HG02938 (cell line): ENCODE measurements at regions not wholly inside any gene's neighbourhood (a gene's known extent, or its start where the extent isn't known, plus 50 kb on each side); places are given as distances from the start of the nearest gene placed in this dataset.

Source experiments
- ATAC-seq: cut with Tn5 transposase; IDR thresholded peaks from one replicate; pipeline ENCODE4 v1.9.1; 2021; ENCODE audit warnings: mild to moderate bottlenecking, moderate library complexity; ENCODE audit not compliant: unreplicated experiment

GRCh38 chr2:5287558-5288334 lies 404.4 kb upstream of the SOX11 start:
- ATAC-seq = no peak

DNA sequence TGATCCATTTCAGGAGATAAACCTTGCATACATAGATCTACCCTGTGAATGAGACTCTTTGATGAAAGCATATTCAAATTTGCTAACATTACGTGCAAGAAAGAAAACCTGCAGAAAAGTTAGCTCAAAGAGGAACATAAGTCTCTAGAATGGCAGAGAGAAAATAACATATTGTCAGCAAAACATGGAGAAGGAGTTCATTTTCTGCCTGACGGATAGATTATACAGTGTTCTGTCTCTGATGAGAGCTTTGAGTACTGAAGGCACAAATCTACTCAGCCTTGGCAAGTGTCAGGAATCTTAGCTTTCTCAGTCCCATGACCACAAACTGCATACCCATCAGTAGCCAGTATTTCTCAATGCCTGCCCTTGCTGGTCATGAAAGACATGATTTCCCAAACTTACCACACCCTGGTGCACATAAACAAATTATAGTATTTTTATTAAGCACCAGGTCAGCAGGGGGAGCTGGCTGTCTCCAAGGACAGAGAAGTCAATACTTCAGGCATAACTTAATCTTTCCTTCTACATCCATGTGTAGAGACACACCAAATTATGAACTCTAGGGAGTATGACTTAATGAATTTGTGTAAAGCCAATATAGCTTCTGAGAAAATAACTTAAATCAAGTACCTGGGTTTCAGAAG lies 401.2 kb upstream of the SOX11 start:
- no peak for ATAC-seq

DNA sequence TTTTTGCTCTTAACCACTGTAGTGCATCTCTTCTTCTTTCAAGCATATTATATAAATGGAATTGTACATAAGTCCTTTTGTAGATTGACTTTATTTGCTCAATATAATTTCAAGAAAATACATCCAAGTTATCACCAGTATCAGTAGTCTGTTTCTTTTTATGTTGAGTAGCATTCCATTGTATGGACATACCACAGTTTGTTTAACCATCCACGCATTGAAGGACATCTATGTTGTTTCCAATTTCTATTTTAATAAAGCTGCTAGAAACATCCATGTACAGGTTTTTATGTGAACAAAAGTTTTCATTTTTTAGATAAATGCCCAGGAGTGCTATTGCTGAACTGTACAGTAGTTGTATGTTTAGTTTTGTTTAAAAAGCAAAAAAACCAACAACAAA lies 387.5 kb upstream of the SOX11 start:
- ATAC-seq = no peak

- ATAC-seq = no peak
Observed at GRCh38 chr2:5315041-5315440, 377.1 kb upstream of the SOX11 start.

DNA sequence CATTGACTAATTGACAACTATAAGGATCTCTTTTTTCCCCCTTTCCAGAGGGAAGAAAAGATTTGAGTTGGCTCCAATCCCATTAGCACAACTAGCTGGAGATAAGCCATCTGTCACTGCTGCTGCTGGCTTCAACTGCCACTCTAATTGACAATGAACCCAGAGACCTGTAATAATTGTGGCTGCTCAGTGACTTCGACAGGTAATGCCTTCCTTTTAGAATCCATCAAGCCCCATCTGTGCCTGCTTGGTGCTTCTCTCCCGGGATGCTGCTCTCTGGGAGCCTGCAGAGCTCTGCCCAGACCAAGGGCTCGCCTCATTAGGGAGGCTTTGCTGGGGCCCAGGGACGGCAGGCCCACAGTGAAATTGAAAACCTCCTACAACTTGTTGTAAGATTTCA lies 376.7 kb upstream of the SOX11 start:
- no peak for ATAC-seq

DNA sequence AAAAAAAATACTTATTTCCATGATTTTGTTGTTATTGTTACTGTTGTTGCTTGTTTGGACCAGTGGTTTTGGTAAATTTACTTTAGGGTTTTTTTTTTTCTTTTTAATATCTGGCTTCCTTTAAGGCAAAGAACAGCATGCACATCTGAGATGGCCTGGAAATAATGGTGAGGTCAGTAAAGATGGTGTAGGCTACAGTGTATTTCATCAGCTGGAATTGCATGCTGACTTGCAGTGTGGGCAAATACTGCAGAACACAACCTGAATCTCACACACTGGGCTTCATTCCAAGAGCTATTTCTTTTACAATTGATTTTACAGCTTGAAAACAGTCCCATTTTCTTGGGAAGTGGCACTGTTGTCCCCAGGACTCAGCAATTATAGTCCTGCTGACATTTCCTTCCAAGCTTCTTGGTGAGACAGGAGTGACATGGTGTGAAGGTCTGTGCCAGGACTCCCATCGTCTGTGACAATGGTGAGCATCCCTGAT lies 376.1 kb upstream of the SOX11 start:
- ATAC-seq = no peak

DNA sequence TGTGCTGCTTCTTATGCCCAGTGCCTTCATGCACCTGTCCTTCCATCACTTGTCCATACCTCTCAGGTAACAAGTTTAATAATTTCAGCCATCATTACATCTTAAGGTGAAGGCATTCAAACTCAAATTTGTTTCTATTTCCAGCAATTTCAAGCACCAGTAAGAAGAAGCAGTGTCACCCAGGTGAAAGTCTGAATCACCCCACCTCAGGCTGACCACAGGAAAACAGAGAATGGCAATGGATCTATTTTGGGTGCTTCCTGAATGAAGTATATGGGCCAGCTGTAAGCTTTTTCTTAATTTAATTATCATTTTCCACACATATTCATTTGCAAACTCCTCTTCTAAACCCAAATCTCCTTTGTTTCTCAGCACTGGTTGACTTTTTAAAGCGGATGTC lies 372.7 kb upstream of the SOX11 start:
- no peak for ATAC-seq

- no peak for ATAC-seq
Observed at GRCh38 chr2:5322396-5322795, 369.8 kb upstream of the SOX11 start.

GRCh38 chr2:5325523-5325922 lies 366.7 kb upstream of the SOX11 start:
- no peak for ATAC-seq

DNA sequence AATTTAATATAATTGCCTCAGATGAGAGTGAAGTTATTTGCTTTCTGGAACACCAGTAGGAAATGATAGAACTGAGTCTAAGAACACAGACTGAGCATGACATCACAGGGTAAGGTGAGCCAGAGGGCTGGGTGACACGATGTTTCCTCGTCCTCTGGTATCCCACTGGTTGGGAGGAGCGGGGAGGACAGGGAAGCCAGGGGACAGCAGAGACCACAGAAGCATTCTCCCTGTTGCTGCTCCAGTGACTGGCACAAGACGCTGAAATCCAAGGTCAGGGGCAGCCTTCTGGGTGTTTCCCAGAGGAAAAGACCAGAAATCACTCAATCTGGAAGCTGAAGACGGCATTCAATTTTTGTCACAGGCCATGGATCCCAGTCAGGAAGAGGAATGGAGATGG lies 363.4 kb upstream of the SOX11 start:
- no peak for ATAC-seq

DNA sequence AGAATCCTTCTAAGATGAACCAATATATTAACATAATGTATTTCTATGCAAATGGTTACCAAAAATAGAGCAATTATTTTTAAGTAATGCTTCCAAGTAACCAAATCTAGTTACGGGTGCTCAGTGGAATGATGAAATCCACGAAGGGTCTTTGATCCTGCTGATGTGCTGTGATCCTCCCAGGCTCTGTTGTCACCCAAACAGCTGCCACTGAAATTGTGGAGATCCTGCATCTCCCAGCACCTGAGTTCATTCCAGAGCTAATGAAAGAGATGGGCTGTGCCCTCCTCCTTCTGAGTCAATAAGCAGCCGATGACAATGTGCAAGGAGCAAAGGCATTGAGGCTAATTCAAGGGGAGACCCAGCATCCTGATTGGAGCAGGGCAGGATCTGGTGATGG lies 362.4 kb upstream of the SOX11 start:
- ATAC-seq = no peak

DNA sequence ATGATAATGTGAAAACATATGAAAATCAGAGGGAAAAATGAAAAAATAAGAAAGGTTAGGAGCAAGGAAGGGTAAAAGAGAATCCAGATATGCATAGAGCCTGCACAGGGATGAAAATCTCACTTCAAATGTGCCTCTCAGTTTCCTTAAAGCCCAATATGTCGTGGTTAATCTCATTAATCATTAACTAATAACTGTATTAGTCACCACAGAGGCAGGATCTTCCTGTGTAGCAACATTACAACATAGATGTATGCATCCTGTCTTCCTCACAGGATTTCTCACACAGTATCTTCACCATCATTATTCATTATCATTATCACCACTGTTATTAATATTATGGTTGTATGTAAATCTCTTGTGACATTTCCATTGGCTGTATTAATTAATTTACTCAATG lies 361.2 kb upstream of the SOX11 start:
- ATAC-seq = no peak

GRCh38 chr2:5332925-5333324 lies 359.3 kb upstream of the SOX11 start:
- no peak for ATAC-seq

- ATAC-seq = no peak
Observed at GRCh38 chr2:5339473-5339872, 352.7 kb upstream of the SOX11 start.

DNA sequence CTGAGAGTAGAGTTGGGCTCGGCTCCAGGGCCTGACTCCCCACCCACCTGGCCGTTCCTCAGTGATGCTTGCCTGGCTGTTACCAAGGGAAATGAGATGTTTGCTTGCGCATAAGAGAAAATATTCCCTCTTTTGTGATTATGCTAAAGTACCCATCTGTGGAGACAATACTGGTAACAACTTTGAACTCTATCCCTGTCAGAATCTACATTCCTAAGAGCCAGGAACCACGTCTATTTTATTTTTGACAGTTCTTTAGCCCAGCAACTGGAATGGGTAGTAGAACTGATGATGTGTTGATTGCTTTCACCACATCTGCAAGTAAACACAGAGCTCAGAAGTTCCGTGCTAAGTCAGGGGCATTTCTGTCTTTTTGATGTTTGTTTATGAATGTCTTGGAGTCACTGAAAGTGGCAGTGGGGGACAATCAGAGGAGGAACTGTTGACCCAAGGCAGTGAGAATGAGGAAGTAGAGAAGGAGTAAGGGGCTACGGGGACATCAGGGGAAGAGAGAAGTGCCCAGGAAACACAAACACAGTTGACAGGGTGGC lies 348.3 kb upstream of the SOX11 start:
- ATAC-seq = no peak

DNA sequence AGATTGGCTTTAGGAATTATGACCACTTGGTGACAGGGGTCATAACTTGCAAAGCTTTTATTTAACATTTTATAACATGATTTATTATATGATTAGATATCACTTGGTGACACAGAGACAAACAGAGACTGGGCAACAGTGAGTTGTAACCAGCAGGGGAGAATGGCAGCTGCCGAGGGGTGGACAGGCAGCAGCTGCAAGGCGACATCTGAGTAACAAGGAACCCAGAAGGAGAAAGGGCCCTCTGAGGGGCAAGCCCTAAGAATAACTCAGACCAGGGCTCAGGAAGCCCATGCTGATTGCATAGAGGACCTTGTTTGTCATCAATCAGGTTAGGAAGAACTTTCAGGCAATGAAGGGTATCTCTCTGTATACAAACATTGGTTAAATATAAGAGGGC lies 339.9 kb upstream of the SOX11 start:
- no peak for ATAC-seq

DNA sequence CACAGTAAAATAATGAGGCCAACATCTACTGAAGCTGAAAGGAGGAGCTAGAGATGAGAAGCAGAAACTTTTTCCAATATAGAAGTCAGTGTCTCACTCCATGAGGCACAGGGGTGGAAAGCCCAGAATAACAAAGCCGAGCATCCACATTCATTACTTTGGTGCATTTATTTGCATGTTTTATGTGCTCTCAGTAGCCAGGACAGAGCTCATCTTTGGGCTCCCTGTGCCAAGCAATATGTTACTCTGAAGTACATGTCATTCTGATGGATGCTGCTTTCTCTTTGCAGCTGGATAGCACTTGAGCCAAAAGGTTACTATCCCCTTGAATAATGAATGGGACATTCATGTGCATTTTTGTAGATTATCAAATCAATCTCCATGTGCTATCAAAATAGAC lies 338.6 kb upstream of the SOX11 start:
- ATAC-seq = no peak

DNA sequence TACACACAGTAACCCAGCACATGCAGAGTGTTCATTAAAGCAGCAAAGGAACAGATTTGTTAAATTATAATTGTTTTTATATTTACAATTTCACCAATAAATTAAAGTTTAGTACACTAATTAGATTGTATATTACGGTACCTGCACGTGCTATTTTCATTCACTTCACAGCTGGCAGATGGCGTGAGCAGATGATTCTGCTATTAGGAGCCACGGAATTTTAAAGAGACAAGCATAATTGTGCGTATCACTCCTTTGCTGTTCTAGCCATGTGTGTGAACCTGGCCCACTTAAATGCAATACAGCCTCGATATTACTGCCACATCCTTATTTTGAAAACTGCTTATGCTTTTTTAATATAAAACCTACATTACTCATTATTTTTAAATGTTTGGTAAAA lies 332.8 kb upstream of the SOX11 start:
- no peak for ATAC-seq

- no peak for ATAC-seq
Observed at GRCh38 chr2:5360081-5360480, 332.1 kb upstream of the SOX11 start.

DNA sequence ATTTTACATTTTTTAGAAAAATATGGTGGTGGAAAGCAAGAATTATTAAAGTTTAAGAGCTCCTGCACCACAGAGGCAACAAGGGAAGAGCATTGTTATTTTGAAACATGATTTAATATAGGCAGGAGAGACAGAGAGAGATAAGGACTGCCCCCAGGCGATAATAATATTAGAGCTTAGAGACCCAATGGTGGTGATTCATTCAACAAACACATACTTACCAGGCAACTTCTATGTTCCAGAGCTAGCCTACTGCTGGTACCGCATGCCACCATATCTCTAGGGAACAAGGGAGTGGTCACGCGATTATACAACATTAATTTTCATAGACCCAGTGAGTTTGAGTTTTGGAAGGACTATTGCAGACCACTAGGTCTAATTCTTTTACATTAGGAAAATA lies 327.8 kb upstream of the SOX11 start:
- no peak for ATAC-seq

DNA sequence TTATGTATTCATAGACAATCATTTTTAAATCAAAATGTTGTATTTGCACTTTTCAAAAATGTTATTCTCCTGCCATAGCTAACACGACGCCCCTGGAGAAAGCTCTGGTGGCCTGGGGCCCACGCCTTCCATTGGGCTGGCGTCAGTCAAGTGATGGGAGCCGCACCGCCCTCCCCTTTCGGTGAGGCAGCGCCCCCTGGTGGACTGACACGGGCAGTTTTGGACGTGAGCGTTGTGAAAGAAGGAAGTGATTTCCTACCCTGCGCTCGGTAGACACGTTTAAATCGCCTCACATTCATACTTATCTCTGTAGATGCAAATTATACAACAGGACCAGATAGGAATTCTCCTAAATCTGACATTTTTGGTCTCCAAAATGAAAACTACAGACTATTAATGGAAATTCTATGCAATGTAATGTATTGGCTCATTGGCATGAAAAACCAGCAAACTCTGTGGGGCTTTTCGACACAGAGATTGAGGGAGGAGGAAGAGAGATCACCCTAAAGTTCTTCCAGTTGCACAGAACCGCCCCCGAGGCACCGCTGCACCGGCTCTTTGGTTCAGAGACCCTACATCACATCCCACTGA lies 326.2 kb upstream of the SOX11 start:
- ATAC-seq = peak; percentile 88

GRCh38 chr2:5367321-5367720 lies 324.9 kb upstream of the SOX11 start:
- no peak for ATAC-seq
